ENCODE measurements at regions not wholly inside any gene's neighbourhood (a gene's known extent, or its start where the extent isn't known, plus 50 kb on each side); places are given as distances from the start of the nearest gene placed in this dataset.

DNA sequence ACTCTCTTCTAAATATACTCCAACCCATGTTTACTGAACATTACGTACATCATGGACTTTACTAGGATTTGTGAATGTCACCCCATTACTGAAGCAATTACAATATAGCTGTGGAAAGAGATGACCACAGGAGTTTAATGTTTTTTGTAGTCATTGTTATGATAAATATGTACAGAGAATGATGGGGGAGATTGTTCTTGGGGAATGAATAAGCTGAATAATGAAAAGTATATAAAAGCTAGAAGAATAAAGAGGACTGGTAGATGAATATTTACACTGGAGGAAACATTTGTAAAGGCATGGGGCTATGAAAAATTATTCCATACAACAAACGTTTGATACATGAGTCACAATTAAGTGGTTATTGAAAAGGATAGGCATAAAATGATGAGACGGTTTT is 340.9 kb downstream of the SEMA3D start:
- Histone ChIP-seq H3K4me1 (ENCODE audit: control insufficient read depth in 2 of 2, insufficient read depth in 2 of 2, low read length in 2 of 2) (no peaks in the 10 kb centered on the region), H3K9me3 (ENCODE audit: control insufficient read depth in 2 of 3, low read length in 3 of 3) (no peaks in the 10 kb centered on the region), H3K36me3 (ENCODE audit: control insufficient read depth in 2 of 3, insufficient read depth in 3 of 3, low read length in 3 of 3) (no peaks in the 10 kb centered on the region), H3K27ac (ENCODE audit: low read depth, low read length) (no peak overlapping the region), H3K4me3 (ENCODE audit: low read length) (no peak overlapping the region), H3K27me3 (ENCODE audit: control insufficient read depth in 2 of 2, insufficient read depth in 2 of 2, low read length in 2 of 2) (no peaks in the 10 kb centered on the region)
- no peak overlapping the region for H3K27ac Mint-ChIP-seq
- no peak overlapping the region for H3K4me3 Mint-ChIP-seq
- POLR2A ChIA-PET: no interaction called here
- intact Hi-C loops (cut with micrococcal nuclease): no loop called here
- H3K36me3 Mint-ChIP-seq: no peaks in the 10 kb centered on the region
- H3K27me3 Mint-ChIP-seq: no peaks in the 10 kb centered on the region
- DNase-seq: no peak
- CTCF ChIA-PET: no interaction called here
- peaks cover 0 to 1% (median 0%) of the 10 kb centered on the region in 11 donors for H3K9me3 Mint-ChIP-seq
- no peak for ATAC-seq
- no peaks in the 10 kb centered on the region for H3K4me1 Mint-ChIP-seq

DNA sequence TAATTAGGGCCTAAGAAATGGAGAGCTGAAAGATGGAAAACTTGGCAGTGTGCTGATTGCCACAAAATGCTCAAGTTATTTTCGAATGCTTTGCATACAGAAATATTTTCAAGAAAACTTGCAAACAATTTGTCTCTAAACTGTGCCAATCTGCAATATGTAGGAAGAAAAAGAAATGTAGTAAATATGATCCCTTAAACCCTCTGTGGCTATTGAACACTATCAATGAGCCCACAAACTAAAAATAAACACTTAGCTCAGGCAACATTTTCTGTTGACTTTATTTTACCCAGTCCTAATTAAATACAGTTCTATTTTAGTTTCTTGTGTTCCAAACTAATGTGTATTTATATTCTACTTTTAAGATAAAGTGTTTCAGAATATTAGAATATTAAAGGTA is 342.1 kb downstream of the SEMA3D start:
- H3K27me3 Mint-ChIP-seq: no peaks in the 10 kb centered on the region
- peaks cover 0 to 1% (median 0%) of the 10 kb centered on the region in 11 donors for H3K9me3 Mint-ChIP-seq
- POLR2A ChIA-PET: no interaction called here

GRCh38 chr7:84841809-84842208 is 345.0 kb downstream of the SEMA3D start:
- no peaks in the 10 kb centered on the region for H3K9me3 Mint-ChIP-seq
- H3K27me3 ChIP-seq (ENCODE audit: control insufficient read depth in 2 of 2, insufficient read depth in 2 of 2, low read length in 2 of 2): no peaks in the 10 kb centered on the region
- H3K4me1 Mint-ChIP-seq: no peaks in the 10 kb centered on the region
- H3K27me3 Mint-ChIP-seq: no peaks in the 10 kb centered on the region
- ChIA-PET CTCF (no interaction called here), POLR2A (no interaction called here)
- no peak for DNase-seq
- H3K36me3 Mint-ChIP-seq: no peaks in the 10 kb centered on the region
- no peaks in the 10 kb centered on the region for H3K9me3 ChIP-seq (ENCODE audit: control insufficient read depth in 2 of 3, low read length in 3 of 3)
- no peaks in the 10 kb centered on the region for H3K36me3 ChIP-seq (ENCODE audit: control insufficient read depth in 2 of 3, insufficient read depth in 3 of 3, low read length in 3 of 3)
- no peak overlapping the region for H3K27ac ChIP-seq (ENCODE audit: low read depth, low read length)
- intact Hi-C loops (cut with micrococcal nuclease): no loop called here
- H3K4me1 ChIP-seq (ENCODE audit: control insufficient read depth in 2 of 2, insufficient read depth in 2 of 2, low read length in 2 of 2): no peaks in the 10 kb centered on the region
- no peak overlapping the region for H3K27ac Mint-ChIP-seq
- no peak overlapping the region for H3K4me3 ChIP-seq (ENCODE audit: low read length)
- no peak for ATAC-seq
- no peak overlapping the region for H3K4me3 Mint-ChIP-seq

More for the DNA sequence above, 342.1 kb downstream of the SEMA3D start:
- CTCF ChIA-PET: no interaction called here
- H3K36me3 Mint-ChIP-seq: no peaks in the 10 kb centered on the region
- no peak overlapping the region for H3K4me3 Mint-ChIP-seq
- H3K9me3 ChIP-seq (ENCODE audit: control insufficient read depth in 2 of 3, low read length in 3 of 3): no peaks in the 10 kb centered on the region
- intact Hi-C loops (cut with micrococcal nuclease): no loop called here
- no peaks in the 10 kb centered on the region for H3K4me1 Mint-ChIP-seq
- DNase-seq (no peak), ATAC-seq (no peak)
- no peak overlapping the region for H3K27ac Mint-ChIP-seq
- no peaks in the 10 kb centered on the region for H3K36me3 ChIP-seq (ENCODE audit: control insufficient read depth in 2 of 3, insufficient read depth in 3 of 3, low read length in 3 of 3)
- H3K27ac ChIP-seq (ENCODE audit: low read depth, low read length): no peak overlapping the region
- H3K27me3 ChIP-seq (ENCODE audit: control insufficient read depth in 2 of 2, insufficient read depth in 2 of 2, low read length in 2 of 2): no peaks in the 10 kb centered on the region
- no peak overlapping the region for H3K4me3 ChIP-seq (ENCODE audit: low read length)
- H3K4me1 ChIP-seq (ENCODE audit: control insufficient read depth in 2 of 2, insufficient read depth in 2 of 2, low read length in 2 of 2): no peaks in the 10 kb centered on the region

GRCh38 chr7:84838857-84839256 is 348.0 kb downstream of the SEMA3D start:
- no peaks in the 10 kb centered on the region for H3K9me3 ChIP-seq (ENCODE audit: control insufficient read depth in 2 of 3, low read length in 3 of 3)
- H3K36me3 ChIP-seq (ENCODE audit: control insufficient read depth in 2 of 3, insufficient read depth in 3 of 3, low read length in 3 of 3): no peaks in the 10 kb centered on the region
- ChIA-PET CTCF (no interaction called here), POLR2A (no interaction called here)
- Mint-ChIP-seq H3K36me3 (no peaks in the 10 kb centered on the region), H3K4me1 (no peaks in the 10 kb centered on the region), H3K27ac (no peak overlapping the region), H3K27me3 (no peaks in the 10 kb centered on the region), H3K9me3 (no peaks in the 10 kb centered on the region), H3K4me3 (no peak overlapping the region)
- ATAC-seq (no peak), DNase-seq (no peak)
- no peaks in the 10 kb centered on the region for H3K4me1 ChIP-seq (ENCODE audit: control insufficient read depth in 2 of 2, insufficient read depth in 2 of 2, low read length in 2 of 2)
- intact Hi-C loops (cut with micrococcal nuclease): no loop called here
- H3K27me3 ChIP-seq (ENCODE audit: control insufficient read depth in 2 of 2, insufficient read depth in 2 of 2, low read length in 2 of 2): no peaks in the 10 kb centered on the region
- no peak overlapping the region for H3K4me3 ChIP-seq (ENCODE audit: low read length)
- no peak overlapping the region for H3K27ac ChIP-seq (ENCODE audit: low read depth, low read length)

GRCh38 chr7:84837405-84837804 is 349.5 kb downstream of the SEMA3D start:
- Histone ChIP-seq H3K27me3 (ENCODE audit: control insufficient read depth in 2 of 2, insufficient read depth in 2 of 2, low read length in 2 of 2) (no peaks in the 10 kb centered on the region), H3K36me3 (ENCODE audit: control insufficient read depth in 2 of 3, insufficient read depth in 3 of 3, low read length in 3 of 3) (no peaks in the 10 kb centered on the region), H3K9me3 (ENCODE audit: control insufficient read depth in 2 of 3, low read length in 3 of 3) (no peaks in the 10 kb centered on the region), H3K27ac (ENCODE audit: low read depth, low read length) (no peak overlapping the region), H3K4me3 (ENCODE audit: low read length) (no peak overlapping the region), H3K4me1 (ENCODE audit: control insufficient read depth in 2 of 2, insufficient read depth in 2 of 2, low read length in 2 of 2) (no peaks in the 10 kb centered on the region)
- ATAC-seq (no peak), DNase-seq (no peak)
- Mint-ChIP-seq H3K4me1 (no peaks in the 10 kb centered on the region), H3K36me3 (no peaks in the 10 kb centered on the region), H3K9me3 (no peaks in the 10 kb centered on the region), H3K27me3 (no peaks in the 10 kb centered on the region), H3K4me3 (no peak overlapping the region), H3K27ac (no peak overlapping the region)
- CTCF ChIA-PET: no interaction called here
- intact Hi-C loops (cut with micrococcal nuclease): no loop called here
- POLR2A ChIA-PET: no interaction called here

DNA sequence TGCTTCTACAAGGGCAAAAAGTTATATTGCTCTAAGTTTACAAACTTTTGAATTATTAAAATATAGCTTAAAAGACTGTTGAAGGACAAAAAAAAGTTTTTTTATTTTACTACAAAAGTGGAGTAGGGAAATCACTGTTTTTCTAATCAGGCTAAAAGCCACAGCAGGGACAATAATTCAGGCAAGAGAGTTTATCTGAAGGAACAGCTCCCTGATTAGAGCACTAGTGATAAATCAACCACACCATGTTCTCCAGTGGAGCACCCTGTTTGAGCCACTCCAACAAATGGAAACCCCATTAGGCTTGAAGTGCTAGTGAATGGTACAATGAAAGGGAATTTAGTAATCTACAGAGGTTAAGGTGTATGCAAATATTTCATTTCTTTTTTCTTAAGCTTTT is 357.1 kb downstream of the SEMA3D start:
- Mint-ChIP-seq H3K9me3 (no peaks in the 10 kb centered on the region), H3K27me3 (no peaks in the 10 kb centered on the region), H3K27ac (no peak overlapping the region), H3K4me3 (no peak overlapping the region), H3K4me1 (no peaks in the 10 kb centered on the region), H3K36me3 (no peaks in the 10 kb centered on the region)
- H3K27ac ChIP-seq (ENCODE audit: low read depth, low read length): no peak overlapping the region
- DNase-seq (no peak), ATAC-seq (no peak)
- H3K4me3 ChIP-seq (ENCODE audit: low read length): no peak overlapping the region
- ChIA-PET CTCF (no interaction called here), POLR2A (interaction anchor here (0.7 kb wide), 1 partner anchor 133 kb away, joined by 3 read pairs; no protein-coding TSS in a partner anchor)
- H3K27me3 ChIP-seq (ENCODE audit: control insufficient read depth in 2 of 2, insufficient read depth in 2 of 2, low read length in 2 of 2): no peaks in the 10 kb centered on the region
- no peaks in the 10 kb centered on the region for H3K4me1 ChIP-seq (ENCODE audit: control insufficient read depth in 2 of 2, insufficient read depth in 2 of 2, low read length in 2 of 2)
- intact Hi-C loops (cut with micrococcal nuclease): no loop called here
- no peaks in the 10 kb centered on the region for H3K9me3 ChIP-seq (ENCODE audit: control insufficient read depth in 2 of 3, low read length in 3 of 3)
- no peaks in the 10 kb centered on the region for H3K36me3 ChIP-seq (ENCODE audit: control insufficient read depth in 2 of 3, insufficient read depth in 3 of 3, low read length in 3 of 3)

GRCh38 chr7:84824057-84824651 is 362.7 kb downstream of the SEMA3D start:
- intact Hi-C loops (cut with micrococcal nuclease): no loop called here
- H3K4me1 ChIP-seq (ENCODE audit: control insufficient read depth in 2 of 2, insufficient read depth in 2 of 2, low read length in 2 of 2): no peaks in the 10 kb centered on the region
- no peak overlapping the region for H3K4me3 Mint-ChIP-seq
- H3K36me3 Mint-ChIP-seq: no peaks in the 10 kb centered on the region
- no peaks in the 10 kb centered on the region for H3K27me3 ChIP-seq (ENCODE audit: control insufficient read depth in 2 of 2, insufficient read depth in 2 of 2, low read length in 2 of 2)
- DNase-seq: no peak
- CTCF ChIA-PET: no interaction called here
- no peaks in the 10 kb centered on the region for H3K4me1 Mint-ChIP-seq
- no peaks in the 10 kb centered on the region for H3K36me3 ChIP-seq (ENCODE audit: control insufficient read depth in 2 of 3, insufficient read depth in 3 of 3, low read length in 3 of 3)
- no peak for ATAC-seq
- POLR2A ChIA-PET: no interaction called here
- H3K9me3 ChIP-seq (ENCODE audit: control insufficient read depth in 2 of 3, low read length in 3 of 3): no peaks in the 10 kb centered on the region
- H3K9me3 Mint-ChIP-seq: peaks cover 0 to 3% (median 0%) of the 10 kb centered on the region in 11 donors
- H3K27ac ChIP-seq (ENCODE audit: low read depth, low read length): no peak overlapping the region
- no peaks in the 10 kb centered on the region for H3K27me3 Mint-ChIP-seq
- H3K27ac Mint-ChIP-seq: no peak overlapping the region
- H3K4me3 ChIP-seq (ENCODE audit: low read length): no peak overlapping the region

Measured in naive thymus-derived CD4-positive, alpha-beta T cell (primary cell).